DOHH2 (cell line): ENCODE measurements at regions not wholly inside any gene's neighbourhood (a gene's known extent, or its start where the extent isn't known, plus 50 kb on each side); places are given as distances from the start of the nearest gene placed in this dataset.

ENCODE experiments used
- EZH2phosphoT487 ChIP-seq: fragments of 200-600 bp; sonication (generic); IDR thresholded peaks from 2 replicates; pipeline ENCODE4 v1.6.1; 2017; ENCODE audit warnings: borderline replicate concordance, mild to moderate bottlenecking, antibody characterized with exemption, low read length, moderate library complexity, mixed read lengths
- TF ChIP-seq, protein P1 (sequence below): fragments of 200-600 bp; sonication (generic); IDR thresholded peaks from one replicate; pipeline ENCODE4 v1.5.1; 2014; ENCODE audit warnings: antibody characterized with exemption, mild to moderate bottlenecking, low read depth, low read length; ENCODE audit not compliant: poor library complexity, severe bottlenecking

DNA sequence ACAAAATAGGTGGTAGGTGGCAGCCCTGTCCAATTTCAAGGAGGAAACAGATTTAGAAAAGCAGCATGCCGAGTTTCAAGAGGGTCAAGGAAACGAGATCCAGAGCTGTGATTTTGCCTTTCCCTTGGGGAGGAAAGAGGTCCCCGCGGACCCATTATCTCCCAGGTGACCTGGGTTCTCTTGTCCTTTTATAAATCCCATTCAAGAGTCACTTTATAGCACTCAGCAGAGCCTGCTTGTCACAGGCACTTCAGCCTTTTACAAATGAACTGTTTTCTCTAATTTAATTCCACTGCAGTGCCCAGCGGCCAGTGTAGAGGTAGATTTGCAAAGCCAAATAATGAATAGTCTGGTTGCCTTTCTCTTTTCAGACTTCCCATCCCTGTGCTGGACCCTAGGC, 99.9 kb downstream of the CD47 start:
- TF ChIP-seq, protein P1, sequence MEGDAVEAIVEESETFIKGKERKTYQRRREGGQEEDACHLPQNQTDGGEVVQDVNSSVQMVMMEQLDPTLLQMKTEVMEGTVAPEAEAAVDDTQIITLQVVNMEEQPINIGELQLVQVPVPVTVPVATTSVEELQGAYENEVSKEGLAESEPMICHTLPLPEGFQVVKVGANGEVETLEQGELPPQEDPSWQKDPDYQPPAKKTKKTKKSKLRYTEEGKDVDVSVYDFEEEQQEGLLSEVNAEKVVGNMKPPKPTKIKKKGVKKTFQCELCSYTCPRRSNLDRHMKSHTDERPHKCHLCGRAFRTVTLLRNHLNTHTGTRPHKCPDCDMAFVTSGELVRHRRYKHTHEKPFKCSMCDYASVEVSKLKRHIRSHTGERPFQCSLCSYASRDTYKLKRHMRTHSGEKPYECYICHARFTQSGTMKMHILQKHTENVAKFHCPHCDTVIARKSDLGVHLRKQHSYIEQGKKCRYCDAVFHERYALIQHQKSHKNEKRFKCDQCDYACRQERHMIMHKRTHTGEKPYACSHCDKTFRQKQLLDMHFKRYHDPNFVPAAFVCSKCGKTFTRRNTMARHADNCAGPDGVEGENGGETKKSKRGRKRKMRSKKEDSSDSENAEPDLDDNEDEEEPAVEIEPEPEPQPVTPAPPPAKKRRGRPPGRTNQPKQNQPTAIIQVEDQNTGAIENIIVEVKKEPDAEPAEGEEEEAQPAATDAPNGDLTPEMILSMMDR = no peak
- no peak for TF ChIP-seq EZH2phosphoT487
